HEK293 (cell line): ENCODE measurements at regions not wholly inside any gene's neighbourhood (a gene's known extent, or its start where the extent isn't known, plus 50 kb on each side); places are given as distances from the start of the nearest gene placed in this dataset.

ENCODE experiments used
- HOXA7 ChIP-seq: sonication (generic); formaldehyde crosslinking; IDR thresholded peaks from 2 replicates; pipeline ENCODE4 v1.8.1; 2022; ENCODE audit warnings: missing genetic modification reagents, borderline replicate concordance
- ZEB2 ChIP-seq: fragments of 450-650 bp; formaldehyde crosslinking; IDR thresholded peaks from 2 replicates; pipeline ENCODE4 v1.5.1; 2016; ENCODE audit warnings: missing biosample characterization, missing genetic modification characterization
- ZNF133 ChIP-seq: fragments of 450-650 bp; formaldehyde crosslinking; IDR thresholded peaks from 2 replicates; pipeline ENCODE4 v1.5.1; 2016; ENCODE audit warnings: missing biosample characterization, missing genetic modification characterization
- ZNF48 ChIP-seq: fragments of 450-650 bp; formaldehyde crosslinking; IDR thresholded peaks from 2 replicates; pipeline ENCODE4 v1.5.1; 2016; ENCODE audit warnings: missing biosample characterization, missing genetic modification characterization
- ZNF530 ChIP-seq: fragments of 450-650 bp; formaldehyde crosslinking; IDR thresholded peaks from 2 replicates; pipeline ENCODE4 v1.5.1; 2016; ENCODE audit warnings: low read depth, missing biosample characterization, missing genetic modification characterization
- TF ChIP-seq, protein P1 (sequence below): fragments of 450-650 bp; formaldehyde crosslinking; IDR thresholded peaks from 2 replicates; pipeline ENCODE4 v1.5.1; 2016; ENCODE audit warnings: missing biosample characterization, missing genetic modification characterization
- TF ChIP-seq, protein P2 (sequence below): sonication (generic); formaldehyde crosslinking; IDR thresholded peaks from 2 replicates; pipeline ENCODE4 v1.8.1; 2022; ENCODE audit warnings: mild to moderate bottlenecking, moderate library complexity, missing genetic modification reagents
- TF ChIP-seq, protein P3 (sequence below): fragments of 450-650 bp; formaldehyde crosslinking; IDR thresholded peaks from 2 replicates; pipeline ENCODE4 v1.5.1; 2016; ENCODE audit warnings: missing biosample characterization, missing genetic modification characterization
- TF ChIP-seq, protein P4 (sequence below): fragments of 450-650 bp; formaldehyde crosslinking; IDR thresholded peaks from 2 replicates; pipeline ENCODE4 v1.5.1; 2016; ENCODE audit warnings: missing biosample characterization, missing genetic modification characterization, borderline replicate concordance

DNA sequence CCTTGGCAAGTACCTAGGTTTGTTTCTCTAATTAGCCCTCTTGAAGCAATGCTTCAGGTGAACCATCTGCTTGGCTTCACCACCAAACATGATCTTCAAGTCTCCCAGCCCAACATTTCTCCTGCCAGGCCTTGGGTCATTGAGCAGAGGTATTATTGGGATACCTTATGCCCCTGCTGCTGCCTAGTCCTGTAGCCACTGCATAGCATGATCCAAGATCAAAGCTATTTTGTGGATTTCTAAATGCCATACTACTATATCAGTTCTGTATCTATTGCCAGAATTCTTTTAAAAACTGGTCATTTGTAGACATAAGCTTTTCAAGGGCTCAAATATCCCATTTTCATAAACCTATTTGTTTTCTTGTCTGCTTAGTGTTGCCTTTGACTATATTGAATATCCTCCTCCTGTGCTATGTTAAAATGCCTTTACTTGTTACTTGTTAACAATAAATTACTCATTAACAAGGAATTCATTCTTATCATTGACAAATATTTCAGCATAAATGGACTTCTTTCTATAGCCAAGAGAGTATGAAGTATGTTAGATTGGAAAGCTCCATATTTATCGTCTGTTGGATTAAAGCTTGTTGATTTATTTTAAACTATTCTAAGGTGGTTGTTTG is 204.5 kb upstream of the RBBP8 start:
- TF ChIP-seq, protein P1, sequence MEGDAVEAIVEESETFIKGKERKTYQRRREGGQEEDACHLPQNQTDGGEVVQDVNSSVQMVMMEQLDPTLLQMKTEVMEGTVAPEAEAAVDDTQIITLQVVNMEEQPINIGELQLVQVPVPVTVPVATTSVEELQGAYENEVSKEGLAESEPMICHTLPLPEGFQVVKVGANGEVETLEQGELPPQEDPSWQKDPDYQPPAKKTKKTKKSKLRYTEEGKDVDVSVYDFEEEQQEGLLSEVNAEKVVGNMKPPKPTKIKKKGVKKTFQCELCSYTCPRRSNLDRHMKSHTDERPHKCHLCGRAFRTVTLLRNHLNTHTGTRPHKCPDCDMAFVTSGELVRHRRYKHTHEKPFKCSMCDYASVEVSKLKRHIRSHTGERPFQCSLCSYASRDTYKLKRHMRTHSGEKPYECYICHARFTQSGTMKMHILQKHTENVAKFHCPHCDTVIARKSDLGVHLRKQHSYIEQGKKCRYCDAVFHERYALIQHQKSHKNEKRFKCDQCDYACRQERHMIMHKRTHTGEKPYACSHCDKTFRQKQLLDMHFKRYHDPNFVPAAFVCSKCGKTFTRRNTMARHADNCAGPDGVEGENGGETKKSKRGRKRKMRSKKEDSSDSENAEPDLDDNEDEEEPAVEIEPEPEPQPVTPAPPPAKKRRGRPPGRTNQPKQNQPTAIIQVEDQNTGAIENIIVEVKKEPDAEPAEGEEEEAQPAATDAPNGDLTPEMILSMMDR (tag by site-specific recombination): no peak
- TF ChIP-seq, protein P2, sequence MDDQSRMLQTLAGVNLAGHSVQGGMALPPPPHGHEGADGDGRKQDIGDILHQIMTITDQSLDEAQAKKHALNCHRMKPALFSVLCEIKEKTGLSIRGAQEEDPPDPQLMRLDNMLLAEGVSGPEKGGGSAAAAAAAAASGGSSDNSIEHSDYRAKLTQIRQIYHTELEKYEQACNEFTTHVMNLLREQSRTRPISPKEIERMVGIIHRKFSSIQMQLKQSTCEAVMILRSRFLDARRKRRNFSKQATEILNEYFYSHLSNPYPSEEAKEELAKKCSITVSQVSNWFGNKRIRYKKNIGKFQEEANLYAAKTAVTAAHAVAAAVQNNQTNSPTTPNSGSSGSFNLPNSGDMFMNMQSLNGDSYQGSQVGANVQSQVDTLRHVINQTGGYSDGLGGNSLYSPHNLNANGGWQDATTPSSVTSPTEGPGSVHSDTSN (CRISPR knock-in tag): no peak
- no peak for TF ChIP-seq ZNF530 (tag by site-specific recombination)
- no peak for TF ChIP-seq ZEB2 (tag by site-specific recombination)
- TF ChIP-seq, protein P3, sequence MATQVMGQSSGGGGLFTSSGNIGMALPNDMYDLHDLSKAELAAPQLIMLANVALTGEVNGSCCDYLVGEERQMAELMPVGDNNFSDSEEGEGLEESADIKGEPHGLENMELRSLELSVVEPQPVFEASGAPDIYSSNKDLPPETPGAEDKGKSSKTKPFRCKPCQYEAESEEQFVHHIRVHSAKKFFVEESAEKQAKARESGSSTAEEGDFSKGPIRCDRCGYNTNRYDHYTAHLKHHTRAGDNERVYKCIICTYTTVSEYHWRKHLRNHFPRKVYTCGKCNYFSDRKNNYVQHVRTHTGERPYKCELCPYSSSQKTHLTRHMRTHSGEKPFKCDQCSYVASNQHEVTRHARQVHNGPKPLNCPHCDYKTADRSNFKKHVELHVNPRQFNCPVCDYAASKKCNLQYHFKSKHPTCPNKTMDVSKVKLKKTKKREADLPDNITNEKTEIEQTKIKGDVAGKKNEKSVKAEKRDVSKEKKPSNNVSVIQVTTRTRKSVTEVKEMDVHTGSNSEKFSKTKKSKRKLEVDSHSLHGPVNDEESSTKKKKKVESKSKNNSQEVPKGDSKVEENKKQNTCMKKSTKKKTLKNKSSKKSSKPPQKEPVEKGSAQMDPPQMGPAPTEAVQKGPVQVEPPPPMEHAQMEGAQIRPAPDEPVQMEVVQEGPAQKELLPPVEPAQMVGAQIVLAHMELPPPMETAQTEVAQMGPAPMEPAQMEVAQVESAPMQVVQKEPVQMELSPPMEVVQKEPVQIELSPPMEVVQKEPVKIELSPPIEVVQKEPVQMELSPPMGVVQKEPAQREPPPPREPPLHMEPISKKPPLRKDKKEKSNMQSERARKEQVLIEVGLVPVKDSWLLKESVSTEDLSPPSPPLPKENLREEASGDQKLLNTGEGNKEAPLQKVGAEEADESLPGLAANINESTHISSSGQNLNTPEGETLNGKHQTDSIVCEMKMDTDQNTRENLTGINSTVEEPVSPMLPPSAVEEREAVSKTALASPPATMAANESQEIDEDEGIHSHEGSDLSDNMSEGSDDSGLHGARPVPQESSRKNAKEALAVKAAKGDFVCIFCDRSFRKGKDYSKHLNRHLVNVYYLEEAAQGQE (tag by site-specific recombination): no peak
- no peak for TF ChIP-seq ZNF133
- no peak for TF ChIP-seq ZNF48 (tag by site-specific recombination)
- TF ChIP-seq, protein P4, sequence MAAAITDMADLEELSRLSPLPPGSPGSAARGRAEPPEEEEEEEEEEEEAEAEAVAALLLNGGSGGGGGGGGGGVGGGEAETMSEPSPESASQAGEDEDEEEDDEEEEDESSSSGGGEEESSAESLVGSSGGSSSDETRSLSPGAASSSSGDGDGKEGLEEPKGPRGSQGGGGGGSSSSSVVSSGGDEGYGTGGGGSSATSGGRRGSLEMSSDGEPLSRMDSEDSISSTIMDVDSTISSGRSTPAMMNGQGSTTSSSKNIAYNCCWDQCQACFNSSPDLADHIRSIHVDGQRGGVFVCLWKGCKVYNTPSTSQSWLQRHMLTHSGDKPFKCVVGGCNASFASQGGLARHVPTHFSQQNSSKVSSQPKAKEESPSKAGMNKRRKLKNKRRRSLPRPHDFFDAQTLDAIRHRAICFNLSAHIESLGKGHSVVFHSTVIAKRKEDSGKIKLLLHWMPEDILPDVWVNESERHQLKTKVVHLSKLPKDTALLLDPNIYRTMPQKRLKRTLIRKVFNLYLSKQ (tag by site-specific recombination): no peak
- TF ChIP-seq HOXA7 (CRISPR knock-in tag): no peak
